Natural killer cell (primary cell): ENCODE measurements at regions not wholly inside any gene's neighbourhood (a gene's known extent, or its start where the extent isn't known, plus 50 kb on each side); places are given as distances from the start of the nearest gene placed in this dataset.

Experiments used
- ATAC-seq, 3 donors: fragments of 150-1000 bp in 2 of 3; fragments of 200-7000 bp in 1 of 3; cut with Tn5 transposase; 1 replicate in 1 of 3; 2 replicates in 2 of 3; pipeline ENCODE4 v1.10.0; 2021; ENCODE audit warnings: mild to moderate bottlenecking in 2 of 3, moderate library complexity in 2 of 3
- DNase-seq, 2 donors: peaks; one replicate each; pipeline versions ENCODE4 v3.0.0 to v3.0.0-alpha.2; 2013 to 2021; ENCODE audit warnings: mixed read lengths in 1 of 2
- H3K27ac ChIP-seq: one replicate; pipeline ENCODE4 v1.5.1; 2013; ENCODE audit warnings: mild to moderate bottlenecking, low read length
- H3K27me3 ChIP-seq: one replicate; pipeline ENCODE4 v1.6.1; 2013; ENCODE audit warnings: low read length; ENCODE audit not compliant: control insufficient read depth, insufficient read depth
- H3K36me3 ChIP-seq: one replicate; pipeline ENCODE4 v1.6.1; 2013; ENCODE audit warnings: low read length; ENCODE audit not compliant: control insufficient read depth, insufficient read depth
- H3K4me1 ChIP-seq: one replicate; pipeline ENCODE4 v1.6.1; 2013; ENCODE audit warnings: low read length; ENCODE audit not compliant: control insufficient read depth, insufficient read depth
- H3K4me3 ChIP-seq: one replicate; pipeline ENCODE4 v1.5.1; 2013; ENCODE audit warnings: low read length
- H3K9me3 ChIP-seq: one replicate; pipeline ENCODE4 v1.6.1; 2013; ENCODE audit warnings: low read length; ENCODE audit not compliant: control insufficient read depth, insufficient read depth
- H3K27ac Mint-ChIP-seq, 2 donors: one replicate each; pipeline ENCODE4 v1.8.0; 2022; ENCODE audit warnings: mild to moderate bottlenecking in 2 of 2, mixed read lengths in 2 of 2, moderate library complexity in 1 of 2
- H3K27me3 Mint-ChIP-seq, 2 donors: one replicate each; pipeline ENCODE4 v1.8.0; 2022; ENCODE audit warnings: low read depth in 2 of 2, mixed read lengths in 2 of 2
- H3K36me3 Mint-ChIP-seq: one replicate; pipeline ENCODE4 v1.8.0; 2022; ENCODE audit warnings: mixed read lengths
- H3K4me1 Mint-ChIP-seq, 2 donors: one replicate each; pipeline ENCODE4 v1.8.0; 2022; ENCODE audit warnings: mixed read lengths in 2 of 2
- H3K4me3 Mint-ChIP-seq: one replicate; pipeline ENCODE4 v1.8.0; 2022; ENCODE audit warnings: mild to moderate bottlenecking, moderate library complexity, mixed read lengths
- H3K9me3 Mint-ChIP-seq, 2 donors: one replicate each; pipeline ENCODE4 v1.8.0; 2022; ENCODE audit warnings: mixed read lengths in 2 of 2
- CTCF ChIP-seq: fragments of 200-600 bp; IDR thresholded peaks from one replicate; pipeline ENCODE4 v1.8.0; 2022; ENCODE audit warnings: antibody characterized with exemption
- whole genome bisulfite sequencing: methylation state at CpG from one replicate; pipeline ENCODE4 v1.1.7; 2013; ENCODE audit warnings: missing lambda C conversion rate; ENCODE audit not compliant: insufficient coverage; 5-methylcytosine and 5-hydroxymethylcytosine counted together
- intact Hi-C: fragments of 100-400 bp; cut with micrococcal nuclease; formaldehyde crosslinking; loops from one replicate; pipeline ENCODE4 v1.14.2; 2022

- Histone ChIP-seq H3K4me1 (no peaks in the 10 kb centered on the region), H3K27me3 (no peaks in the 10 kb centered on the region), H3K36me3 (no peaks in the 10 kb centered on the region), H3K9me3 (no peaks in the 10 kb centered on the region), H3K27ac (no peak overlapping the region), H3K4me3 (no peak overlapping the region)
- no peak overlapping the region for H3K4me3 Mint-ChIP-seq
- H3K27me3 Mint-ChIP-seq: peaks cover 0 to 4% of the 10 kb centered on the region in 2 donors
- H3K4me1 Mint-ChIP-seq: peaks cover 0 to 5% of the 10 kb centered on the region in 2 donors
- DNase-seq: no peak
- TF ChIP-seq CTCF: no peak
- no peak overlapping the region for H3K27ac Mint-ChIP-seq
- no peaks in the 10 kb centered on the region for H3K9me3 Mint-ChIP-seq
- no peak for ATAC-seq
- H3K36me3 Mint-ChIP-seq: no peaks in the 10 kb centered on the region
- 91% methylated on average over 12 of the region's 13 CpGs for WGBS
- intact Hi-C loops: loop anchor here (5.0 kb wide), 2 partner anchors 82 to 712 kb away; no protein-coding TSS in a partner anchor
Observed at GRCh38 chr18:59835605-59836379, 64.0 kb upstream of the PMAIP1 start.

- Mint-ChIP-seq H3K36me3 (no peaks in the 10 kb centered on the region), H3K4me3 (no peak overlapping the region), H3K9me3 (no peaks in the 10 kb centered on the region), H3K4me1 (peaks cover 0 to 5% of the 10 kb centered on the region in 2 donors), H3K27me3 (peaks cover 0 to 7% of the 10 kb centered on the region in 2 donors), H3K27ac (no peak overlapping the region)
- Histone ChIP-seq H3K27me3 (no peaks in the 10 kb centered on the region), H3K36me3 (no peaks in the 10 kb centered on the region), H3K4me3 (no peak overlapping the region), H3K4me1 (no peaks in the 10 kb centered on the region), H3K9me3 (no peaks in the 10 kb centered on the region), H3K27ac (no peak overlapping the region)
- no peak for DNase-seq
- intact Hi-C loops: no loop called here
- no peak for TF ChIP-seq CTCF
- ATAC-seq: no peak
- WGBS: 71% methylated on average over 3 of the region's 3 CpGs
Observed at GRCh38 chr18:59834267-59834666, 65.5 kb upstream of the PMAIP1 start.

- ATAC-seq (no peak), DNase-seq (no peak)
- no peaks in the 10 kb centered on the region for H3K9me3 Mint-ChIP-seq
- H3K4me3 Mint-ChIP-seq: no peak overlapping the region
- TF ChIP-seq CTCF: no peak
- H3K4me3 ChIP-seq: no peak overlapping the region
- H3K36me3 ChIP-seq: no peaks in the 10 kb centered on the region
- 22% methylated on average over 1 of the region's 3 CpGs for WGBS
- intact Hi-C loops: no loop called here
- H3K27me3 ChIP-seq: no peaks in the 10 kb centered on the region
- no peak overlapping the region for H3K27ac ChIP-seq
- H3K9me3 ChIP-seq: no peaks in the 10 kb centered on the region
- H3K27ac Mint-ChIP-seq: no peak overlapping the region
- no peaks in the 10 kb centered on the region for H3K4me1 ChIP-seq
- H3K27me3 Mint-ChIP-seq: peaks cover 0 to 7% of the 10 kb centered on the region in 2 donors
- H3K36me3 Mint-ChIP-seq: no peaks in the 10 kb centered on the region
- peaks cover 0 to 5% of the 10 kb centered on the region in 2 donors for H3K4me1 Mint-ChIP-seq
Observed at GRCh38 chr18:59833785-59834184, 66.0 kb upstream of the PMAIP1 start.
